ENCODE measurements at regions not wholly inside any gene's neighbourhood (a gene's known extent, or its start where the extent isn't known, plus 50 kb on each side); places are given as distances from the start of the nearest gene placed in this dataset.
A peak's percentile ranks its signal among the peaks of the same experiment; 100 is the strongest.

GRCh38 chr3:103963599-103963998, 1403.1 kb upstream of the ALCAM start:
- WGBS, 2 donors: 40 to 60% methylated on average over 2 of the region's 2 CpGs
- ATAC-seq: no peak
- Histone ChIP-seq H3K4me3 (no peak overlapping the region), H3K4me1 (no peaks in the 10 kb centered on the region), H3K9me3 (no peaks in the 10 kb centered on the region), H3K27ac (no peak overlapping the region), H3K36me3 (replicated peaks in 1 of 2; ENCODE audit: insufficient read depth in 1 of 2, low read depth in 2 of 2) (no peaks in the 10 kb centered on the region), H3K27me3 (no peaks in the 10 kb centered on the region)
- TF ChIP-seq POLR2A (IDR thresholded peaks at IDR 0.05): no peak
- TF ChIP-seq CTCF (IDR thresholded peaks at IDR 0.05): no peak
- intact Hi-C loops (cut with DNase I): no loop called here
- no peak for DNase-seq

- TF ChIP-seq POLR2A (IDR thresholded peaks at IDR 0.05) (no peak), CTCF (IDR thresholded peaks at IDR 0.05) (no peak)
- Histone ChIP-seq H3K9me3 (no peaks in the 10 kb centered on the region), H3K4me1 (no peaks in the 10 kb centered on the region), H3K4me3 (no peak overlapping the region), H3K27me3 (no peaks in the 10 kb centered on the region), H3K36me3 (replicated peaks in 1 of 2; ENCODE audit: insufficient read depth in 1 of 2, low read depth in 2 of 2) (no peaks in the 10 kb centered on the region), H3K27ac (no peak overlapping the region)
- ATAC-seq (no peak), DNase-seq (no peak)
- WGBS, 2 donors: 88 to 89% methylated on average over 7 to 8 of the region's 9 CpGs
- intact Hi-C loops (cut with DNase I): no loop called here
Observed at GRCh38 chr3:103965764-103966163, 1400.9 kb upstream of the ALCAM start.

GRCh38 chr3:103966749-103967148, 1400.0 kb upstream of the ALCAM start:
- Histone ChIP-seq H3K4me3 (no peak overlapping the region), H3K27me3 (no peaks in the 10 kb centered on the region), H3K4me1 (no peaks in the 10 kb centered on the region), H3K36me3 (replicated peaks in 1 of 2; ENCODE audit: insufficient read depth in 1 of 2, low read depth in 2 of 2) (no peaks in the 10 kb centered on the region), H3K9me3 (no peaks in the 10 kb centered on the region), H3K27ac (no peak overlapping the region)
- ATAC-seq: peak; percentile 45
- TF ChIP-seq CTCF (IDR thresholded peaks at IDR 0.05) (no peak), POLR2A (IDR thresholded peaks at IDR 0.05) (no peak)
- intact Hi-C loops (cut with DNase I): no loop called here
- WGBS, 2 donors: 83 to 93% methylated on average over 3 of the region's 3 CpGs
- no peak for DNase-seq

GRCh38 chr3:103968131-103968530, 1398.6 kb upstream of the ALCAM start:
- Histone ChIP-seq H3K27ac (no peak overlapping the region), H3K9me3 (no peaks in the 10 kb centered on the region), H3K27me3 (no peaks in the 10 kb centered on the region), H3K36me3 (replicated peaks in 1 of 2; ENCODE audit: insufficient read depth in 1 of 2, low read depth in 2 of 2) (no peaks in the 10 kb centered on the region), H3K4me1 (no peaks in the 10 kb centered on the region), H3K4me3 (no peak overlapping the region)
- DNase-seq: no peak
- no peak for ATAC-seq
- 80 to 83% methylated on average over 2 of the region's 2 CpGs for WGBS, 2 donors
- no peak for TF ChIP-seq CTCF (IDR thresholded peaks at IDR 0.05)
- TF ChIP-seq POLR2A (IDR thresholded peaks at IDR 0.05): no peak
- intact Hi-C loops (cut with DNase I): no loop called here

GRCh38 chr3:103968751-103969150, 1398.0 kb upstream of the ALCAM start:
- 0 to 5% methylated on average over 1 of the region's 1 CpG for WGBS, 2 donors
- no peak for ATAC-seq
- no peak for TF ChIP-seq POLR2A (IDR thresholded peaks at IDR 0.05)
- TF ChIP-seq CTCF (IDR thresholded peaks at IDR 0.05): no peak

More at GRCh38 chr3:103968751-103969150, 1398.0 kb upstream of the ALCAM start:
- no peaks in the 10 kb centered on the region for H3K9me3 ChIP-seq
- no peak overlapping the region for H3K27ac ChIP-seq
- H3K4me3 ChIP-seq: no peak overlapping the region
- intact Hi-C loops (cut with DNase I): no loop called here
- DNase-seq: no peak
- no peaks in the 10 kb centered on the region for H3K4me1 ChIP-seq
- no peaks in the 10 kb centered on the region for H3K36me3 ChIP-seq (replicated peaks in 1 of 2; ENCODE audit: insufficient read depth in 1 of 2, low read depth in 2 of 2)
- H3K27me3 ChIP-seq: no peaks in the 10 kb centered on the region

Measured in body of pancreas (tissue), 4 donors.